PC-9 (cell line): ENCODE measurements at regions not wholly inside any gene's neighbourhood (a gene's known extent, or its start where the extent isn't known, plus 50 kb on each side); places are given as distances from the start of the nearest gene placed in this dataset.

Source experiments
- BruUV-seq: library from RNA; stranded (reverse); fragments of 400-500 nt; replicated peaks from 2 replicates; lab custom pipeline; 2021; lab: Mats Ljungman, UMichigan
- CTCF ChIA-PET: fragments of 300-600 bp; sonication (Branson Sonifier 250); formaldehyde crosslinking; loops from one replicate; lab custom pipeline; 2022; ENCODE audit warnings: antibody characterized with exemption; lab: Charles Lee
- POLR2A ChIA-PET: fragments of 300-600 bp; sonication (Branson Sonifier 250); formaldehyde crosslinking; loops from one replicate; lab custom pipeline; 2022; ENCODE audit warnings: antibody characterized with exemption; ENCODE audit not compliant: unreplicated experiment; lab: Charles Lee
- DNase-seq, 2 experiments: peaks; one replicate each; pipeline versions ENCODE4 v3.0.0 to v3.0.0-alpha.2; 2015 to 2022; ENCODE audit warnings: mixed read lengths in 1 of 2
- H2AFZ ChIP-seq: fragments of 200-600 bp; sonication (generic); 2 replicates; pipeline ENCODE4 v1.8.1; 2017; ENCODE audit warnings: antibody characterized with exemption
- H3F3A ChIP-seq: fragments of 200-600 bp; sonication (generic); 2 replicates; pipeline ENCODE4 v1.8.1; 2017; ENCODE audit warnings: antibody characterized with exemption, mild to moderate bottlenecking, low read depth; ENCODE audit not compliant: insufficient read depth
- H3K27ac ChIP-seq: fragments of 200-600 bp; sonication (generic); 2 replicates; pipeline ENCODE4 v1.6.1; 2016; ENCODE audit warnings: mixed run types
- H3K27me3 ChIP-seq: fragments of 200-600 bp; sonication (generic); 2 replicates; pipeline ENCODE4 v1.6.1; 2016; ENCODE audit warnings: low read depth, mixed run types; ENCODE audit not compliant: insufficient read depth
- H3K36me3 ChIP-seq: fragments of 200-600 bp; sonication (generic); 2 replicates; pipeline ENCODE4 v1.6.1; 2016; ENCODE audit warnings: low read depth, mixed run types
- H3K4me1 ChIP-seq: fragments of 200-600 bp; sonication (generic); replicated peaks from 2 replicates; pipeline ENCODE4 v1.6.1; 2016; ENCODE audit warnings: mixed run types; ENCODE audit not compliant: insufficient read depth
- H3K4me2 ChIP-seq: fragments of 200-600 bp; sonication (generic); 2 replicates; pipeline ENCODE4 v1.6.1; 2017; ENCODE audit warnings: mixed run types
- H3K4me3 ChIP-seq: fragments of 200-600 bp; sonication (generic); 2 replicates; pipeline ENCODE4 v1.6.1; 2016; ENCODE audit warnings: mixed run types
- H3K79me2 ChIP-seq: fragments of 200-600 bp; sonication (generic); 2 replicates; pipeline ENCODE4 v1.6.1; 2017; ENCODE audit warnings: low read depth, mixed run types
- H3K9me2 ChIP-seq: fragments of 200-600 bp; sonication (generic); 2 replicates; pipeline ENCODE4 v1.8.1; 2017; ENCODE audit warnings: mild to moderate bottlenecking; ENCODE audit not compliant: insufficient read depth
- H3K9me3 ChIP-seq: fragments of 200-600 bp; sonication (generic); 2 replicates; pipeline ENCODE4 v1.8.1; 2016; ENCODE audit warnings: low read depth; ENCODE audit not compliant: insufficient read depth
- H4K20me1 ChIP-seq: fragments of 200-600 bp; sonication (generic); 2 replicates; pipeline ENCODE4 v1.8.1; 2017; ENCODE audit not compliant: insufficient read depth
- EZH2 ChIP-seq: fragments of 200-600 bp; sonication (generic); IDR thresholded peaks from 2 replicates; pipeline ENCODE4 v1.8.0; 2017; ENCODE audit warnings: antibody characterized with exemption, low read depth
- intact Hi-C: fragments of 100-400 bp; cut with micrococcal nuclease; formaldehyde crosslinking; loops from one replicate; pipeline ENCODE4 v1.10.0; 2022; ENCODE audit not compliant: unreplicated experiment
- TF ChIP-seq, protein P1 (sequence below): fragments of 200-600 bp; sonication (generic); conservative IDR thresholded peaks from 2 replicates; pipeline ENCODE4 v1.6.1; 2017; ENCODE audit warnings: mixed run types, antibody characterized with exemption, mild to moderate bottlenecking, moderate library complexity

DNA sequence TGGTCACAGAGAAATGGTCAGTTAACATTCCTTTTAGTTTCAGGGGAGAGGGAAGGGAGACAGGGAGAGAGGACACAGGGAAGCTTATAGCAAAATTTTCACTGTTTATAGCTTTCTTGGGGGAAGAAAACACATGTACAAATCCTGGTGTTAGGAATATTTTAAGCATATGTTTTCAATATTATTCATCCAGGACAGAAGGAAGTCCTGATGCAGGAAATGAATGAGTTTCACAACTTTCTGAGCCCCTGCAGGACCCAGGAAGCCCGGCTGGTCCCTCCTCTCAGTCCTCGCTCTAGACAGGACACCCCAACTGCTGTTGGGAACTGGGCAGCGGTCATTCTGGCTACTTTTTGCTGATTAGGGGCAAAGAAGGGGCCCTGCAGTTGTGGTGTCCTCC, 71.1 kb upstream of the ZDHHC17 start:
- Histone ChIP-seq H3K9me3 (no peaks in the 10 kb centered on the region), H3K36me3 (no peaks in the 10 kb centered on the region), H2AFZ (no peak overlapping the region), H3K4me2 (no peak overlapping the region), H3K9me2 (no peaks in the 10 kb centered on the region), H3K27me3 (no peaks in the 10 kb centered on the region), H4K20me1 (no peaks in the 10 kb centered on the region), H3K4me3 (no peak overlapping the region), H3K27ac (no peak overlapping the region), H3K4me1 (peaks cover 6% of the 10 kb centered on the region), H3K79me2 (no peaks in the 10 kb centered on the region), H3F3A (no peaks in the 10 kb centered on the region)
- intact Hi-C loops: no loop called here
- POLR2A ChIA-PET: no interaction called here
- CTCF ChIA-PET: no interaction called here
- BruUV-seq: no TSS peak
- TF ChIP-seq, protein P1, sequence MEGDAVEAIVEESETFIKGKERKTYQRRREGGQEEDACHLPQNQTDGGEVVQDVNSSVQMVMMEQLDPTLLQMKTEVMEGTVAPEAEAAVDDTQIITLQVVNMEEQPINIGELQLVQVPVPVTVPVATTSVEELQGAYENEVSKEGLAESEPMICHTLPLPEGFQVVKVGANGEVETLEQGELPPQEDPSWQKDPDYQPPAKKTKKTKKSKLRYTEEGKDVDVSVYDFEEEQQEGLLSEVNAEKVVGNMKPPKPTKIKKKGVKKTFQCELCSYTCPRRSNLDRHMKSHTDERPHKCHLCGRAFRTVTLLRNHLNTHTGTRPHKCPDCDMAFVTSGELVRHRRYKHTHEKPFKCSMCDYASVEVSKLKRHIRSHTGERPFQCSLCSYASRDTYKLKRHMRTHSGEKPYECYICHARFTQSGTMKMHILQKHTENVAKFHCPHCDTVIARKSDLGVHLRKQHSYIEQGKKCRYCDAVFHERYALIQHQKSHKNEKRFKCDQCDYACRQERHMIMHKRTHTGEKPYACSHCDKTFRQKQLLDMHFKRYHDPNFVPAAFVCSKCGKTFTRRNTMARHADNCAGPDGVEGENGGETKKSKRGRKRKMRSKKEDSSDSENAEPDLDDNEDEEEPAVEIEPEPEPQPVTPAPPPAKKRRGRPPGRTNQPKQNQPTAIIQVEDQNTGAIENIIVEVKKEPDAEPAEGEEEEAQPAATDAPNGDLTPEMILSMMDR: no peak
- TF ChIP-seq EZH2: no peak
- no peak for DNase-seq

DNA sequence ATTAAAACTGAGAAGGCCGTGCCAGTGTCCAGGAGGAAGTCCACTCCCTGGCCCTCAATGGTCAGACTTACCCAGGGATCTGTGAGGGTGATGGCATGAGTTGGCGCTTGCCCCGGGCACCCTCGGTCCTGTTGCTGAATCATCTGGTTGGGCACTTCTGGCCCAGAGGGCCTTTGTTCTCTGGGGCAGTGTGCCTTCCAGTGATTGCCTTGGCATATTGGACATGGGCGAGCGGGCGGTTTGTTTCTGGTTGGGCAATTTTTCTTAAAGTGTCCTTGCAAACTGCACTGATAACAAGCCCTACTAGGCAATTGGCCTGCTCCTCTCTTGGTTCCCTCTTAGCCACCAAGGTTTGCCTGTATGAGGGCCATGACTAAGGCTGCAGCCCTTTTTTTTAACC, 69.5 kb upstream of the ZDHHC17 start:
- Histone ChIP-seq H2AFZ (no peak overlapping the region), H3K4me1 (no peaks in the 10 kb centered on the region), H3K9me2 (no peaks in the 10 kb centered on the region), H3K4me3 (no peak overlapping the region), H3K4me2 (no peak overlapping the region), H3K27ac (no peak overlapping the region), H3K36me3 (no peaks in the 10 kb centered on the region), H3F3A (no peaks in the 10 kb centered on the region), H3K27me3 (no peaks in the 10 kb centered on the region), H3K9me3 (no peaks in the 10 kb centered on the region), H4K20me1 (no peaks in the 10 kb centered on the region), H3K79me2 (no peaks in the 10 kb centered on the region)
- peak in 1 of 2 experiments; percentile 7 for DNase-seq
- no TSS peak for BruUV-seq
- TF ChIP-seq EZH2: no peak
- TF ChIP-seq, protein P1: no peak
- intact Hi-C loops: no loop called here
- ChIA-PET CTCF (no interaction called here), POLR2A (no interaction called here)

- Histone ChIP-seq H3F3A (no peaks in the 10 kb centered on the region), H3K27ac (no peak overlapping the region), H3K9me3 (no peaks in the 10 kb centered on the region), H3K4me3 (no peak overlapping the region), H4K20me1 (no peaks in the 10 kb centered on the region), H3K36me3 (no peaks in the 10 kb centered on the region), H3K4me1 (no peaks in the 10 kb centered on the region), H2AFZ (no peak overlapping the region), H3K79me2 (no peaks in the 10 kb centered on the region), H3K4me2 (no peak overlapping the region), H3K9me2 (no peaks in the 10 kb centered on the region), H3K27me3 (no peaks in the 10 kb centered on the region)
- no TSS peak for BruUV-seq
- ChIA-PET POLR2A (no interaction called here), CTCF (no interaction called here)
- DNase-seq: no peak
- intact Hi-C loops: no loop called here
- TF ChIP-seq EZH2: no peak
- TF ChIP-seq, protein P1: no peak
These were observed 67.7 kb upstream of the ZDHHC17 start for GRCh38 chr12:76696186-76696585.
